ENCODE measurements at regions not wholly inside any gene's neighbourhood (a gene's known extent, or its start where the extent isn't known, plus 50 kb on each side); places are given as distances from the start of the nearest gene placed in this dataset.

GRCh38 chr2:176847575-176847974 is 365.0 kb upstream of the HNRNPA3 start:
- Mint-ChIP-seq H3K4me3 (no peak overlapping the region), H3K36me3 (no peaks in the 10 kb centered on the region), H3K9me3 (peaks cover 8% of the 10 kb centered on the region), H3K4me1 (ENCODE audit: unreplicated experiment) (peaks cover 13% of the 10 kb centered on the region), H3K27me3 (peaks cover 11% of the 10 kb centered on the region), H3K27ac (no peak overlapping the region)
- no peak for TF ChIP-seq CTCF (conservative IDR thresholded peaks at IDR 0.05)
- DNase-seq (ENCODE audit: extremely low spot score, unreplicated experiment), result no peak

GRCh38 chr2:176848844-176849243 is 363.8 kb upstream of the HNRNPA3 start:
- H3K4me3 Mint-ChIP-seq, result no peak overlapping the region
- H3K27me3 Mint-ChIP-seq, result peaks cover 9% of the 10 kb centered on the region
- H3K4me1 Mint-ChIP-seq (ENCODE audit: unreplicated experiment), result peaks cover 13% of the 10 kb centered on the region
- no peak for DNase-seq (ENCODE audit: extremely low spot score, unreplicated experiment)
- H3K27ac Mint-ChIP-seq, result no peak overlapping the region
- H3K36me3 Mint-ChIP-seq, result no peaks in the 10 kb centered on the region
- no peak for TF ChIP-seq CTCF (conservative IDR thresholded peaks at IDR 0.05)
- peaks cover 8% of the 10 kb centered on the region for H3K9me3 Mint-ChIP-seq

GRCh38 chr2:176851200-176851888 is 361.2 kb upstream of the HNRNPA3 start:
- H3K4me1 Mint-ChIP-seq (ENCODE audit: unreplicated experiment), result peaks cover 13% of the 10 kb centered on the region
- no peaks in the 10 kb centered on the region for H3K36me3 Mint-ChIP-seq
- no peak for DNase-seq (ENCODE audit: extremely low spot score, unreplicated experiment)
- no peak for TF ChIP-seq CTCF (conservative IDR thresholded peaks at IDR 0.05)
- H3K27ac Mint-ChIP-seq, result no peak overlapping the region
- H3K4me3 Mint-ChIP-seq, result no peak overlapping the region
- peaks cover 4% of the 10 kb centered on the region for H3K9me3 Mint-ChIP-seq
- H3K27me3 Mint-ChIP-seq, result peaks cover 5% of the 10 kb centered on the region

GRCh38 chr2:176851889-176852483 is 360.6 kb upstream of the HNRNPA3 start:
- Mint-ChIP-seq H3K36me3 (no peaks in the 10 kb centered on the region), H3K4me1 (ENCODE audit: unreplicated experiment) (peaks cover 10% of the 10 kb centered on the region), H3K9me3 (peaks cover 4% of the 10 kb centered on the region), H3K27me3 (peaks cover 5% of the 10 kb centered on the region), H3K27ac (no peak overlapping the region), H3K4me3 (no peak overlapping the region)
- TF ChIP-seq CTCF (conservative IDR thresholded peaks at IDR 0.05), result no peak
- no peak for DNase-seq (ENCODE audit: extremely low spot score, unreplicated experiment)

- Mint-ChIP-seq H3K4me3 (no peak overlapping the region), H3K9me3 (peaks cover 4% of the 10 kb centered on the region), H3K36me3 (no peaks in the 10 kb centered on the region), H3K27me3 (peaks cover 8% of the 10 kb centered on the region), H3K4me1 (ENCODE audit: unreplicated experiment) (peaks cover 7% of the 10 kb centered on the region), H3K27ac (no peak overlapping the region)
- no peak for TF ChIP-seq CTCF (conservative IDR thresholded peaks at IDR 0.05)
- no peak for DNase-seq (ENCODE audit: extremely low spot score, unreplicated experiment)
These were observed 359.9 kb upstream of the HNRNPA3 start for GRCh38 chr2:176852667-176853066.

Data from type B pancreatic cell (in vitro differentiated cells).